Osteocyte (in vitro differentiated cells): ENCODE measurements at regions not wholly inside any gene's neighbourhood (a gene's known extent, or its start where the extent isn't known, plus 50 kb on each side); places are given as distances from the start of the nearest gene placed in this dataset.

Experiments
- DNase-seq: peaks from one replicate; pipeline ENCODE4 v3.0.0; 2021; ENCODE audit warnings: mixed read lengths; ENCODE audit not compliant: unreplicated experiment; ENCODE audit errors: extremely low spot score
- H3K27ac Mint-ChIP-seq: one replicate; pipeline ENCODE4 v1.8.0; 2021; ENCODE audit warnings: mild to moderate bottlenecking, mixed read lengths; ENCODE audit not compliant: unreplicated experiment
- H3K27me3 Mint-ChIP-seq: one replicate; pipeline ENCODE4 v1.8.0; 2021; ENCODE audit warnings: mixed read lengths; ENCODE audit not compliant: unreplicated experiment
- H3K36me3 Mint-ChIP-seq: one replicate; pipeline ENCODE4 v1.8.0; 2021; ENCODE audit warnings: mixed read lengths; ENCODE audit not compliant: unreplicated experiment
- H3K4me1 Mint-ChIP-seq: one replicate; pipeline ENCODE4 v1.8.0; 2021; ENCODE audit warnings: mixed read lengths; ENCODE audit not compliant: unreplicated experiment
- H3K4me3 Mint-ChIP-seq: one replicate; pipeline ENCODE4 v1.8.0; 2021; ENCODE audit warnings: mild to moderate bottlenecking, moderate library complexity, mixed read lengths; ENCODE audit not compliant: unreplicated experiment
- H3K9me3 Mint-ChIP-seq: one replicate; pipeline ENCODE4 v1.8.0; 2021; ENCODE audit warnings: mixed read lengths; ENCODE audit not compliant: unreplicated experiment
- TF ChIP-seq, protein P1 (sequence below): fragments of 200-600 bp; sonication (generic); IDR thresholded peaks from 2 replicates; pipeline ENCODE4 v1.5.0; 2021; ENCODE audit warnings: antibody characterized with exemption, mild to moderate bottlenecking, moderate library complexity

DNA sequence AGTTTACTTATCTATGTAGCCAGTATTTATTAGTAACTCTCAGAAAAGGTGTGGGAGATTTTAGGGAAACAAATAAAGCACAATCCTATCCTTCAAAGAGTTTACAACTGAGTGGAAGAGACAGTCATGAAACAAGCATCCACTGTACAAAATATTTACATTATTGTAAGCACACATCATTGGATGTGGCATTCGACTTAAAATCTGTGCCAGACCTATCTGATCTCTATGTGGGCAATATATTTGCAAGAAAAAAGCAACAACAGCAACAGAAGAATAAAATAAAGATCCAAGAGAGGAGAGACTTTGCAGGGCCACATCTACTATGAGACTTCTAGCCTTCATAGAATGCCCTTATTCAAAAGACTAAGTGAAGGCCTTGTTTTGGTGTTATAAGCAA, 882.1 kb upstream of the PIK3C3 start:
- Mint-ChIP-seq H3K27me3 (no peaks in the 10 kb centered on the region), H3K4me1 (peaks cover 21% of the 10 kb centered on the region), H3K9me3 (no peaks in the 10 kb centered on the region), H3K27ac (no peak overlapping the region), H3K4me3 (no peak overlapping the region), H3K36me3 (no peaks in the 10 kb centered on the region)
- DNase-seq = no peak
- TF ChIP-seq, protein P1, sequence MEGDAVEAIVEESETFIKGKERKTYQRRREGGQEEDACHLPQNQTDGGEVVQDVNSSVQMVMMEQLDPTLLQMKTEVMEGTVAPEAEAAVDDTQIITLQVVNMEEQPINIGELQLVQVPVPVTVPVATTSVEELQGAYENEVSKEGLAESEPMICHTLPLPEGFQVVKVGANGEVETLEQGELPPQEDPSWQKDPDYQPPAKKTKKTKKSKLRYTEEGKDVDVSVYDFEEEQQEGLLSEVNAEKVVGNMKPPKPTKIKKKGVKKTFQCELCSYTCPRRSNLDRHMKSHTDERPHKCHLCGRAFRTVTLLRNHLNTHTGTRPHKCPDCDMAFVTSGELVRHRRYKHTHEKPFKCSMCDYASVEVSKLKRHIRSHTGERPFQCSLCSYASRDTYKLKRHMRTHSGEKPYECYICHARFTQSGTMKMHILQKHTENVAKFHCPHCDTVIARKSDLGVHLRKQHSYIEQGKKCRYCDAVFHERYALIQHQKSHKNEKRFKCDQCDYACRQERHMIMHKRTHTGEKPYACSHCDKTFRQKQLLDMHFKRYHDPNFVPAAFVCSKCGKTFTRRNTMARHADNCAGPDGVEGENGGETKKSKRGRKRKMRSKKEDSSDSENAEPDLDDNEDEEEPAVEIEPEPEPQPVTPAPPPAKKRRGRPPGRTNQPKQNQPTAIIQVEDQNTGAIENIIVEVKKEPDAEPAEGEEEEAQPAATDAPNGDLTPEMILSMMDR = no peak

DNA sequence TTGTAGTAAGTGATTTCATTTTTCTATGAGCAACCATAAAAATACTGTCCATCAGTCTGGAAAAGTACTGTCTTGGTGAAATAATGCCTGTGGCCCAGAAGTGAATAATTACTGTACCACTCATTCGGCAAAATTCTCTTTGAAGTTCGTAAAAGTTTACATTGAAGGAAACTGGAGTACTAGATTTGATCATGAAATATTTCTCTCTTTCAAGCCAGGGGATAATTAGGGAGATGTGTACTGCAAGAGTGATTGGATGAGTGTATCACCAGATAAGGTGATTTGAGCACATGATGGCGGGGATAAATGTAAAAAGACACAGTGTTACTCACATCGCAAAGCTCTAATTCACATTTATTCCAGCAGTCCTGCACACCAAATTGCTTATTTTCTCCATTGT, 883.2 kb upstream of the PIK3C3 start:
- Mint-ChIP-seq H3K27me3 (no peaks in the 10 kb centered on the region), H3K9me3 (no peaks in the 10 kb centered on the region), H3K36me3 (no peaks in the 10 kb centered on the region), H3K4me1 (peaks cover 21% of the 10 kb centered on the region), H3K4me3 (no peak overlapping the region), H3K27ac (no peak overlapping the region)
- no peak for DNase-seq
- TF ChIP-seq, protein P1 = no peak

DNA sequence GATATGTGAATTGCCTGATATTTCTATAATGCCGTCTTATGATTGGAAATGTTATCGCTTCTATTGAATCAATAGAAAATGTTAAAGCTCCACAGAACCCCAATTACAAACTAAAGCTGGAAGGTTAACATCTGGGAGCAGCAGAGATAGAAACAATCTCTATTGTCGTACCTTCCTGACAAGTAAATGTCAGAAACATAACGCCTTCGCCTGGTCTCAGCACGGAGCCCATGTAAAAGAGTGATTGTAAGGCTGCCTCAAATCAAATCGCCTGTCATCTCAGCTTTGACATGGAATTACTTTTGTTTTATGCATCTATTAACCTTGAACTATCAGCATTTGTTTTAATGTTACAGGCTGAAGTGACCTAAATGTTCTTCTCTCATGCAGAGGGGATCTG, 885.9 kb upstream of the PIK3C3 start:
- TF ChIP-seq, protein P1 = no peak
- no peaks in the 10 kb centered on the region for H3K9me3 Mint-ChIP-seq
- no peak overlapping the region for H3K27ac Mint-ChIP-seq
- H3K27me3 Mint-ChIP-seq = no peaks in the 10 kb centered on the region
- H3K4me1 Mint-ChIP-seq = peaks cover 8% of the 10 kb centered on the region
- H3K4me3 Mint-ChIP-seq = no peak overlapping the region
- no peaks in the 10 kb centered on the region for H3K36me3 Mint-ChIP-seq
- DNase-seq = no peak

DNA sequence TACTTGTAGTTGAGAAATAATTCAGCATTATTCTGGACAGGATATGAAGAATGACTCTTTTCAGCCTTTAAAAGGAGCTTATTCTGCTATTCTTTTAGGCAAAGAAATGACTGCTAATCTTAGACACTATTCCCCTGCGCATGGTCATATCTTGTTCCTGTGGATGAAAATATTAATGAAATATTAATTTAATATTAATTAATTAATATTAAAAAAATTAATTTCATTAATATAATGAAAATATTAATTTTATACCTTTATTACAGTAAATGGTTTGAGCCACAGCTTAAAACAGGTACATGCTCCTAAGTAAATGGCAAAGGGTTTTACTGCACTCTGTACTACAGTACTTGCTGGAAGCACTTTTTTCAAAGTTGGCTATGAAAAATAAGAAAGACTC, 890.1 kb upstream of the PIK3C3 start:
- no peak for DNase-seq
- no peak overlapping the region for H3K27ac Mint-ChIP-seq
- no peaks in the 10 kb centered on the region for H3K27me3 Mint-ChIP-seq
- no peaks in the 10 kb centered on the region for H3K9me3 Mint-ChIP-seq
- H3K36me3 Mint-ChIP-seq = no peaks in the 10 kb centered on the region
- TF ChIP-seq, protein P1 = no peak
- H3K4me3 Mint-ChIP-seq = no peak overlapping the region
- H3K4me1 Mint-ChIP-seq = no peaks in the 10 kb centered on the region

DNA sequence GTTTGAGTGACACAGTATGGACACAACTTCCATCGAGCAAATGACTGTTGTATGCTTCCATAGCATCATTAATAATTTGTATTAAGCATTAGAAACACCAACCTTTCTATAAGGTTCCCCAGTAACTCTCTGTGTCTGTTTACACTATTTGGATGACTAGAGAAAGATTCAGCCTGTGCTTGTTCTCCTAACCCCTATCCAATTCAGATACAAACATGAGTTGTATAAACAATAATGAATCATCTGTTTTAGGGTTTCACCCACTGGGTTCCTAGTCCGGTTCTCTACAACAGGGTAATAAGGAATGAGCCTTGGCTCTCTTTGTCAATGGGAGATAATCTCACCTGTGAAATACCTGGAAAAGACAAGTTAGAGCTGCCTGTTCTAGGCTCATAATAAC, 894.1 kb upstream of the PIK3C3 start:
- no peaks in the 10 kb centered on the region for H3K36me3 Mint-ChIP-seq
- no peak overlapping the region for H3K4me3 Mint-ChIP-seq
- no peak for DNase-seq
- H3K4me1 Mint-ChIP-seq = peaks cover 14% of the 10 kb centered on the region
- no peak overlapping the region for H3K27ac Mint-ChIP-seq
- TF ChIP-seq, protein P1 = no peak
- H3K9me3 Mint-ChIP-seq = no peaks in the 10 kb centered on the region
- H3K27me3 Mint-ChIP-seq = no peaks in the 10 kb centered on the region
